H9 (cell line): ENCODE measurements at regions not wholly inside any gene's neighbourhood (a gene's known extent, or its start where the extent isn't known, plus 50 kb on each side); places are given as distances from the start of the nearest gene placed in this dataset.

Experiments
- DNase-seq: peaks from one replicate; pipeline ENCODE4 v3.0.0-alpha.2; 2017
- H2AFZ ChIP-seq: one replicate; pipeline ENCODE4 v1.6.1; 2013; ENCODE audit warnings: mild to moderate bottlenecking, low read length, control low read depth, moderate library complexity
- H2AK5ac ChIP-seq: 2 replicates; pipeline ENCODE4 v1.6.1; 2013; ENCODE audit warnings: low read length, control low read depth, mixed read lengths; ENCODE audit not compliant: insufficient read length
- H2BK120ac ChIP-seq: one replicate; pipeline ENCODE4 v1.6.1; 2013; ENCODE audit warnings: low read depth, mild to moderate bottlenecking, low read length, control low read depth, inconsistent platforms; ENCODE audit not compliant: poor library complexity, severe bottlenecking
- H2BK12ac ChIP-seq: 2 replicates; pipeline ENCODE4 v1.6.1; 2013; ENCODE audit warnings: low read length, control low read depth, mixed read lengths, low read depth; ENCODE audit not compliant: insufficient read length
- H2BK15ac ChIP-seq: 2 replicates; pipeline ENCODE4 v1.6.1; 2013; ENCODE audit warnings: low read depth, low read length, control low read depth
- H2BK20ac ChIP-seq: one replicate; pipeline ENCODE4 v1.6.1; 2013; ENCODE audit warnings: low read depth, mild to moderate bottlenecking, low read length, control low read depth, inconsistent platforms; ENCODE audit not compliant: poor library complexity, severe bottlenecking
- H2BK5ac ChIP-seq: 2 replicates; pipeline ENCODE4 v1.6.1; 2013; ENCODE audit warnings: low read length, control low read depth, mixed read lengths; ENCODE audit not compliant: insufficient read length
- H3K14ac ChIP-seq: 2 replicates; pipeline ENCODE4 v1.6.1; 2013; ENCODE audit warnings: low read length, control low read depth; ENCODE audit not compliant: insufficient read depth
- H3K18ac ChIP-seq: 2 replicates; pipeline ENCODE4 v1.6.1; 2013; ENCODE audit warnings: low read depth, mild to moderate bottlenecking, mixed read lengths, low read length, control low read depth; ENCODE audit not compliant: insufficient read length
- H3K23ac ChIP-seq: 2 replicates; pipeline ENCODE4 v1.6.1; 2013; ENCODE audit warnings: low read length, control low read depth, mixed read lengths, low read depth; ENCODE audit not compliant: insufficient read length
- H3K23me2 ChIP-seq: 2 replicates; pipeline ENCODE4 v1.6.1; 2013; ENCODE audit warnings: low read depth, mild to moderate bottlenecking, mixed read lengths, low read length, control low read depth; ENCODE audit not compliant: insufficient read length, poor library complexity, severe bottlenecking
- H3K27ac ChIP-seq: 2 replicates; pipeline ENCODE4 v1.5.1; 2013; ENCODE audit warnings: low read length, control low read depth, mixed read lengths, low read depth; ENCODE audit not compliant: insufficient read length
- H3K27me3 ChIP-seq: 2 replicates; pipeline ENCODE4 v1.6.1; 2013; ENCODE audit warnings: low read length, control low read depth, inconsistent platforms; ENCODE audit not compliant: insufficient read depth
- H3K4ac ChIP-seq: 2 replicates; pipeline ENCODE4 v1.6.1; 2013; ENCODE audit warnings: low read depth, mild to moderate bottlenecking, control low read depth, inconsistent platforms, low read length, moderate library complexity
- H3K4me1 ChIP-seq: 2 replicates; pipeline ENCODE4 v1.6.1; 2013; ENCODE audit warnings: low read length, control low read depth, inconsistent platforms; ENCODE audit not compliant: insufficient read depth
- H3K4me2 ChIP-seq: 2 replicates; pipeline ENCODE4 v1.6.1; 2013; ENCODE audit warnings: low read length, control low read depth, mixed read lengths; ENCODE audit not compliant: insufficient read length, insufficient read depth
- H3K56ac ChIP-seq: 2 replicates; pipeline ENCODE4 v1.6.1; 2013; ENCODE audit warnings: low read depth, mild to moderate bottlenecking, mixed read lengths, low read length, control low read depth; ENCODE audit not compliant: insufficient read length
- H3K79me1 ChIP-seq: 2 replicates; pipeline ENCODE4 v1.6.1; 2013; ENCODE audit warnings: low read depth, mild to moderate bottlenecking, moderate library complexity, low read length, control low read depth, inconsistent platforms; ENCODE audit not compliant: insufficient read depth, poor library complexity, severe bottlenecking
- H3K79me2 ChIP-seq: 2 replicates; pipeline ENCODE4 v1.6.1; 2013; ENCODE audit warnings: low read length, control low read depth, inconsistent platforms; ENCODE audit not compliant: insufficient read depth
- H3K9ac ChIP-seq: 2 replicates; pipeline ENCODE4 v1.6.1; 2013; ENCODE audit warnings: low read length, control low read depth, mixed read lengths; ENCODE audit not compliant: insufficient read length; ENCODE audit errors: extremely low read depth
- H3K9me3 ChIP-seq: one replicate; pipeline ENCODE4 v1.6.1; 2013; ENCODE audit warnings: low read depth, low read length, inconsistent platforms; ENCODE audit not compliant: control insufficient read depth
- H3T11ph ChIP-seq: one replicate; pipeline ENCODE4 v1.6.1; 2013; ENCODE audit warnings: mild to moderate bottlenecking, low read length, control low read depth, inconsistent platforms
- H4K20me1 ChIP-seq: one replicate; pipeline ENCODE4 v1.6.1; 2013; ENCODE audit not compliant: control insufficient read depth, insufficient read length, insufficient read depth
- H4K5ac ChIP-seq: 2 replicates; pipeline ENCODE4 v1.6.1; 2013; ENCODE audit warnings: low read depth, mild to moderate bottlenecking, mixed read lengths, low read length, control low read depth; ENCODE audit not compliant: insufficient read length
- H4K8ac ChIP-seq: replicated peaks from 2 replicates; pipeline ENCODE4 v1.6.1; 2013; ENCODE audit warnings: low read length, control low read depth, mixed read lengths, low read depth; ENCODE audit not compliant: insufficient read length
- H4K91ac ChIP-seq: 2 replicates; pipeline ENCODE4 v1.6.1; 2013; ENCODE audit warnings: low read depth, mild to moderate bottlenecking, moderate library complexity, mixed read lengths, low read length, control low read depth; ENCODE audit not compliant: insufficient read length
- H3K27ac Mint-ChIP-seq, 3 experiments: 2 replicates in 2 of 3; 3 replicates in 1 of 3; pipeline ENCODE4 v1.8.0; 2020 to 2021; ENCODE audit warnings: mixed read lengths in 3 of 3, mild to moderate bottlenecking in 1 of 3, moderate library complexity in 1 of 3
- H3K27me3 Mint-ChIP-seq: 2 replicates; pipeline ENCODE4 v1.8.0; 2021; ENCODE audit warnings: low read depth, mild to moderate bottlenecking, moderate library complexity, mixed read lengths
- H3K36me3 Mint-ChIP-seq, 3 experiments: 2 replicates in 2 of 3; 3 replicates in 1 of 3; pipeline ENCODE4 v1.8.0; 2020 to 2021; ENCODE audit warnings: low read depth in 3 of 3, mixed read lengths in 3 of 3; ENCODE audit not compliant: insufficient read depth in 1 of 3
- H3K4me1 Mint-ChIP-seq, 2 experiments: 2 replicates each; pipeline ENCODE4 v1.8.0; 2020; ENCODE audit warnings: mixed read lengths in 2 of 2
- H3K4me3 Mint-ChIP-seq, 2 experiments: 2 replicates in 1 of 2; 3 replicates in 1 of 2; pipeline ENCODE4 v1.8.0; 2020 to 2021; ENCODE audit warnings: mild to moderate bottlenecking in 2 of 2, mixed read lengths in 2 of 2, moderate library complexity in 1 of 2
- H3K9me3 Mint-ChIP-seq, 2 experiments: 2 replicates in 1 of 2; 3 replicates in 1 of 2; pipeline ENCODE4 v1.8.0; 2020; ENCODE audit warnings: mild to moderate bottlenecking in 2 of 2, mixed read lengths in 2 of 2, moderate library complexity in 1 of 2
- WGBS: extraction: QIAGEN DNeasy Blood & Tissue Kit; methylation state at CpG from one replicate; pipeline ENCODE4 v1.1.7; 2013; ENCODE audit warnings: missing lambda C conversion rate, low lambda C conversion rate, mixed read lengths; ENCODE audit not compliant: insufficient read length; ENCODE audit errors: extremely low coverage; 5-methylcytosine and 5-hydroxymethylcytosine counted together
- TF ChIP-seq, protein P1 (sequence below): fragments of 200-600 bp; sonication (generic); conservative IDR thresholded peaks from 3 replicates; pipeline ENCODE4 v1.8.0; 2021; ENCODE audit warnings: antibody characterized with exemption, mild to moderate bottlenecking

DNA sequence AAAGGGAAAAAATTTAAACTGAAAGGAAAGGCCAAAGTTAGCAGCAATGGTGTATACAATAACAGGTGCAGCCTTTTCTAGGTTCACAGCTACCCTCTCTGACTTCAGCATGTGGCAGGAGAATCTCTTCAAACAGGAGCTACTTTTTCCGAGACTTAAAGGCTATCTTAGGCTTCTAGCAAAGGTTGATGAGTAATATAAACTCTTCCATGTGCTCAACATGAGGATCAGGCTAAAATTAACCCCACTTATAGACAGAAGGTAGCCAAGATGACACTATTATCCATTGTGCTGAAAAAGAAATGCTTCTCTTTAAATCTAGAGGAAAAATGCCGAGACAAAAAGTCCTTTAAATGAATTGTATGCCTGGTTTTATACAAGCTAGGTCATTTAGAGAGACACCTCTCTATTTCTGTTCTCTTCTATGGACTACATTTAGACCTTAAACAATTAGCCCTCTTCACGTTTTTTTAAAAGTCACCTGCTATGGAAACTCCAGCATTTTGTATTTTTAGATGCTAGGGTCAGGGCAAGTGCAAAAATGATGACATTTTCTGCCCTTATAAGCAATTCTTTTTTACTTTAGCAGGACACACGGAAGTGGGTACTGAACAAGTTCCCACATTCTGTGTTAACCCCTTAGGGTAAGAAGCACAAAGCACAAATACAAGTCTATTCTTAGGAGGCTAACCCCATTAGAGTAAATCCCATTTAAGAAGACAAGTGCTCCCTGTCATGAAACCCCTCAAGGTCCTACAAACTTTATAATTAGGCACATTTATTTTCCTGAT, 216.8 kb upstream of the CITED2 start:
- no peak overlapping the region for H3K4me3 Mint-ChIP-seq
- Histone ChIP-seq H4K91ac (no peak overlapping the region), H3K4me1 (no peaks in the 10 kb centered on the region; the same call in 1 of the 2 replicates), H3T11ph (no peak overlapping the region), H3K56ac (no peak overlapping the region), H2AK5ac (no peak overlapping the region), H2BK5ac (no peak overlapping the region), H3K4me2 (no peak overlapping the region), H2BK20ac (no peak overlapping the region), H2AFZ (no peak overlapping the region), H2BK120ac (no peak overlapping the region), H3K27ac (no peak overlapping the region), H3K9ac (no peak overlapping the region), H3K14ac (no peak overlapping the region), H3K18ac (no peak overlapping the region), H3K79me1 (no peaks in the 10 kb centered on the region), H2BK12ac (no peak overlapping the region), H3K23me2 (no peaks in the 10 kb centered on the region), H3K27me3 (no peaks in the 10 kb centered on the region), H3K23ac (no peak overlapping the region), H3K9me3 (no peaks in the 10 kb centered on the region), H4K5ac (no peak overlapping the region), H4K20me1 (no peaks in the 10 kb centered on the region), H2BK15ac (no peak overlapping the region), H3K4ac (no peak overlapping the region), H3K79me2 (no peaks in the 10 kb centered on the region), H4K8ac (no peak overlapping the region)
- no peaks in the 10 kb centered on the region; a peak in 1 of 5 replicates for H3K9me3 Mint-ChIP-seq
- no CpG with 5 or more reads among the region's 4 CpGs for WGBS
- TF ChIP-seq, protein P1, sequence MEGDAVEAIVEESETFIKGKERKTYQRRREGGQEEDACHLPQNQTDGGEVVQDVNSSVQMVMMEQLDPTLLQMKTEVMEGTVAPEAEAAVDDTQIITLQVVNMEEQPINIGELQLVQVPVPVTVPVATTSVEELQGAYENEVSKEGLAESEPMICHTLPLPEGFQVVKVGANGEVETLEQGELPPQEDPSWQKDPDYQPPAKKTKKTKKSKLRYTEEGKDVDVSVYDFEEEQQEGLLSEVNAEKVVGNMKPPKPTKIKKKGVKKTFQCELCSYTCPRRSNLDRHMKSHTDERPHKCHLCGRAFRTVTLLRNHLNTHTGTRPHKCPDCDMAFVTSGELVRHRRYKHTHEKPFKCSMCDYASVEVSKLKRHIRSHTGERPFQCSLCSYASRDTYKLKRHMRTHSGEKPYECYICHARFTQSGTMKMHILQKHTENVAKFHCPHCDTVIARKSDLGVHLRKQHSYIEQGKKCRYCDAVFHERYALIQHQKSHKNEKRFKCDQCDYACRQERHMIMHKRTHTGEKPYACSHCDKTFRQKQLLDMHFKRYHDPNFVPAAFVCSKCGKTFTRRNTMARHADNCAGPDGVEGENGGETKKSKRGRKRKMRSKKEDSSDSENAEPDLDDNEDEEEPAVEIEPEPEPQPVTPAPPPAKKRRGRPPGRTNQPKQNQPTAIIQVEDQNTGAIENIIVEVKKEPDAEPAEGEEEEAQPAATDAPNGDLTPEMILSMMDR, result no peak
- H3K27me3 Mint-ChIP-seq, result no peaks in the 10 kb centered on the region
- no peaks in the 10 kb centered on the region; a peak in 1 of 7 replicates for H3K36me3 Mint-ChIP-seq
- no peak overlapping the region for H3K27ac Mint-ChIP-seq
- H3K4me1 Mint-ChIP-seq, result peaks cover 13 to 20% of the 10 kb centered on the region in 2 experiments
- no peak for DNase-seq
